GM06990 (cell line): ENCODE measurements at regions not wholly inside any gene's neighbourhood (a gene's known extent, or its start where the extent isn't known, plus 50 kb on each side); places are given as distances from the start of the nearest gene placed in this dataset.

Experiments
- DNase-seq: peaks from one replicate; pipeline ENCODE4 v3.0.0-alpha.2; 2011; ENCODE audit not compliant: insufficient read length; ENCODE audit errors: extremely low read depth
- H3K27me3 ChIP-seq: replicated peaks from 2 replicates; pipeline ENCODE4 v1.6.0; 2011; ENCODE audit warnings: low read length; ENCODE audit not compliant: control insufficient read depth, insufficient read depth
- H3K36me3 ChIP-seq: 2 replicates; pipeline ENCODE4 v1.5.1; 2011; ENCODE audit warnings: low read length; ENCODE audit not compliant: control insufficient read depth, insufficient read depth
- H3K4me3 ChIP-seq: replicated peaks from 2 replicates; pipeline ENCODE4 v1.5.1; 2011; ENCODE audit warnings: low read depth, mild to moderate bottlenecking, control low read depth, low read length
- TF ChIP-seq, protein P1 (sequence below): IDR thresholded peaks from 2 replicates; pipeline ENCODE4 v1.5.1; 2011; ENCODE audit warnings: low read length, control low read depth, mild to moderate bottlenecking, inconsistent platforms; ENCODE audit not compliant: insufficient read depth, poor library complexity, severe bottlenecking

DNA sequence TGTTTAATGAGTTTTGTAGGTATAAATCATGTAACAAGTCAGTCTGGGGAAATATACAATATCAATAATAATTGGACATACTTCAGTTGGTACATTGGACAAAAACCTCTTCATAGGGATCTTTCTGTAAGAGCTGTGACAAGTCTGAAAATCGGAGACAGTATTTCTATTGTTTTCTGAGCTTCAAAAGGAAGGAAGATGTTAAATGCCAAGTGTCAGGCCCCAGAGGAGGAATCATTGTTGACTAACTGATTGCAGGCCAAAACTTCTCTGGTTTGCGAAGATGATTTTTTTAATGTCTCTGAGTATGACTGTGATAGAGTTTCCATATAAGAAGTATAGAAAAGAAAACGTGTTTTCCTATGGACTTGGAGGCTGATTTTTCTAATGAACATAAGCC is 316.4 kb downstream of the RNF144B start:
- TF ChIP-seq, protein P1, sequence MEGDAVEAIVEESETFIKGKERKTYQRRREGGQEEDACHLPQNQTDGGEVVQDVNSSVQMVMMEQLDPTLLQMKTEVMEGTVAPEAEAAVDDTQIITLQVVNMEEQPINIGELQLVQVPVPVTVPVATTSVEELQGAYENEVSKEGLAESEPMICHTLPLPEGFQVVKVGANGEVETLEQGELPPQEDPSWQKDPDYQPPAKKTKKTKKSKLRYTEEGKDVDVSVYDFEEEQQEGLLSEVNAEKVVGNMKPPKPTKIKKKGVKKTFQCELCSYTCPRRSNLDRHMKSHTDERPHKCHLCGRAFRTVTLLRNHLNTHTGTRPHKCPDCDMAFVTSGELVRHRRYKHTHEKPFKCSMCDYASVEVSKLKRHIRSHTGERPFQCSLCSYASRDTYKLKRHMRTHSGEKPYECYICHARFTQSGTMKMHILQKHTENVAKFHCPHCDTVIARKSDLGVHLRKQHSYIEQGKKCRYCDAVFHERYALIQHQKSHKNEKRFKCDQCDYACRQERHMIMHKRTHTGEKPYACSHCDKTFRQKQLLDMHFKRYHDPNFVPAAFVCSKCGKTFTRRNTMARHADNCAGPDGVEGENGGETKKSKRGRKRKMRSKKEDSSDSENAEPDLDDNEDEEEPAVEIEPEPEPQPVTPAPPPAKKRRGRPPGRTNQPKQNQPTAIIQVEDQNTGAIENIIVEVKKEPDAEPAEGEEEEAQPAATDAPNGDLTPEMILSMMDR = no peak
- DNase-seq = no peak
- no peaks in the 10 kb centered on the region for H3K27me3 ChIP-seq

DNA sequence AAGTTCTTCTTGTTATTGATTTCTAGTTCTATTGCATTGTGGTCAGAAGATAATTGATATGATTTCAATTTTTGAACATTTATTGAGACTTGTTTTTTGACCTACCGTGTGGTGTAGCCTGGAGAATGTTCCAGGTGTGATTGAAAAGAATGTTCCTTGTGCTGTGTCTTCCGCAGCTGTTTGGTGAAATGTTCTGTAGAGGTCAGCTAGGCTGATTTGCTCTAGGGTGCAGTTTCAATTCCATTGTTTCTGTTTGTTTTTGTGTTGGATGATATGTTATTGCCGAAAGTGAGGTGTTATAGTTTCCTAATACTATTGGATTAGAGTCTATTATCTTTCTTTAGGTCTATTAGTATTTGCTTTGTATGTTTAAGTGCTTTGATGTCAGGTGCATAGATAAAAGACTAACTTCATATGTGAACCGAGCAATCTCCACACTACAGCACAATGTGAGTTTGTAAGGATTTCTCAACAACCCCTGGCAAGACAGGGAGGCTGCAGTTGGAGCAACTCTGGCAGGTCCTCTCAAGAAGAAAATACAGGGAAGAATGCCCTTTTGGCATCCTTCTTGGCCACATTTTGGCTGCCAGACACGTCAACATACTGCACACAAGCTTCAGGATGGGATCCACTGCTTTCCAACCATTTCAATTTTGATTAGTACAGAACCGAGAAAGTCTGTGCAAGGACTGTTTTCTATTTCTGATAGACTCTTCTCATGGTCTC is 320.7 kb downstream of the RNF144B start:
- Histone ChIP-seq H3K4me3 (no peak overlapping the region), H3K36me3 (no peaks in the 10 kb centered on the region), H3K27me3 (no peaks in the 10 kb centered on the region)
- DNase-seq = no peak
- TF ChIP-seq, protein P1 = no peak

More for the DNA sequence above, 316.4 kb downstream of the RNF144B start:
- Histone ChIP-seq H3K4me3 (no peak overlapping the region), H3K36me3 (no peaks in the 10 kb centered on the region)

DNA sequence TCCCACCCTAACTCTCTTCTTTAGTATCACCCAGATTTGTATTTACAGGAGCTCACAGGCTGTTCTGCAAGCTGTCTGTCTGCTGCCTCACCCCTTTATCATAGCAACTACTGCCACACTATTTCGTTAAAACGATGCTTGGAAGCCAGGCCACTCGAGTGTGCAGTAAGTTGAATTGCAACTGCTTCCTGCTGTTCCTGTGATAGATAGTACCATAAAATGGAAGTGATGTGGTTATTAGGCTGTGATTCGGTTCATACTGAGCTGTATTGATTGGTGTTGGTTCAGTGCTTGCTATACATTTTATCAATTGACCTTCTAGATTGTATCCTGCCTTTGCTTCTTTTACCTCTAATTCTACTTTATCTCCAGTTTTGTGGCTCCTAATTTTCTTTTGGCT is 325.4 kb downstream of the RNF144B start:
- Histone ChIP-seq H3K4me3 (no peak overlapping the region), H3K27me3 (no peaks in the 10 kb centered on the region), H3K36me3 (no peaks in the 10 kb centered on the region)
- DNase-seq = no peak
- TF ChIP-seq, protein P1 = no peak

DNA sequence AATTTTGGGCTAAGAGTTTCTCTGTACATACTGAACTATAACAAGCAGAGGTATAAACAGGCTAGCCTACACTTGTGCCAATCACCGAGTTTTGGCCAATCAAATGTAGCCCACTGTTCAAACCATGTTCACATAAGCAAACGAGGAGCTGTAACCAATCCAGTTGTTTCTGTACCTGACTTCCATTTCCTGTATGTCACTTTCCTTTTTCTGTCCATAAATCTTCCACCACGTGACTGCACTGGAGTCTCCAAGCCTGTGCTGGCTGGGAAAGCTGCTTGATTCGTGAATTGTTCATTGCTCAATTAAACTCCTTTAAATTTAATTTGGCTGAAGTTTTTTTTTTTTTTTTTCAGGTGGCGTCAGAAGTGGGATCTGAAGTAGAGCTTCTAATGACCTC is 332.9 kb downstream of the RNF144B start:
- Histone ChIP-seq H3K4me3 (no peak overlapping the region), H3K36me3 (no peaks in the 10 kb centered on the region), H3K27me3 (no peaks in the 10 kb centered on the region)
- TF ChIP-seq, protein P1 = no peak
- DNase-seq = no peak

DNA sequence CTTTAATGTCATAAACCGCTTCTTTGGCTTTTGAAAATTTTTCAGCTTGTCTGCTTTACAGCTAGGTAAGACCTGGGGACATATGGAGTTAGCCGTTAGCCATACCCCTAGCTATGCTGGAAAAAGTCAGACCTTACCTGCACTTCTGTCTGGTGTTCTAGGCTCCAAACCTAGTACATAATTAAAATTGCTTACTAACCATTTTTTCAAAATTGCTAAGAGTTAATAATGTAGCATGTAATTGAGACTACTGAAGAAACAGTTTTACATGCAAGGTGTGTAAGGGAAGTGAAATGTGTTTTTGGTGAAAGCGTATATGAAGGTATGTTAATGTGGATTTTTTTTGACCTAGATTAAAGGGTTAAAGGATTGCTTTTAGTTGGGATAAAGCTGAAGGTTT is 336.9 kb downstream of the RNF144B start:
- Histone ChIP-seq H3K4me3 (no peak overlapping the region), H3K36me3 (no peaks in the 10 kb centered on the region), H3K27me3 (no peaks in the 10 kb centered on the region)
- TF ChIP-seq, protein P1 = no peak
- no peak for DNase-seq

DNA sequence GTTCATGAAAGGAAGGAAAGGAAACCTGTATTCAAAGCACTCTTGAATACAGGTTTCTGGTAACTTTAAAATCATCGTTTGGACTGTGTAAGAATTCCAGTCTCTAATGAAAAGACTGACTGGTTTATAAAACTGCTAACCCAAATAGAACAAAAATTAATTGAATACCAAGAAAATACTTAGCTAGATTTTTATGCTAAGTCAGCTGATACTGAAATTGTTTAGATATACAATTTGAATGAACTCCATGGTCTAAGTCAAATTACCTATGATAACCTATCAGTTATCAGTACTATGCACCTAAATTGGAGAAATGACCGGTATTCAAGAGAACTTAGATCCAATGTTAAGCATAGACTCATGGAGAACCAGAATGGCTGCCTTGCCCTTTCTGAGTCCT is 338.3 kb downstream of the RNF144B start:
- TF ChIP-seq, protein P1 = no peak
- H3K27me3 ChIP-seq = no peaks in the 10 kb centered on the region
- H3K36me3 ChIP-seq = no peaks in the 10 kb centered on the region
- no peak overlapping the region for H3K4me3 ChIP-seq
- no peak for DNase-seq
